GM19023 (cell line): ENCODE measurements at regions not wholly inside any gene's neighbourhood (a gene's known extent, or its start where the extent isn't known, plus 50 kb on each side); places are given as distances from the start of the nearest gene placed in this dataset.
A peak's percentile ranks its signal among the peaks of the same experiment; 100 is the strongest.
"Not testable (repeated sequence)": the region's sequence is repeated elsewhere in the genome, so short reads cannot be mapped to it uniquely, and the experiment has no call there.

ENCODE experiments used
- ATAC-seq: cut with Tn5 transposase; IDR thresholded peaks from one replicate; pipeline ENCODE4 v1.9.1; 2021; ENCODE audit warnings: mild to moderate bottlenecking, moderate library complexity; ENCODE audit not compliant: unreplicated experiment

GRCh38 chr15:62362608-62363007, 197.5 kb upstream of the C2CD4B start:
- no peak for ATAC-seq

- ATAC-seq, result no peak
Measured at GRCh38 chr15:62363913-62364312, 198.8 kb upstream of the C2CD4B start.

GRCh38 chr15:62365795-62366442, 200.8 kb upstream of the C2CD4B start:
- no peak for ATAC-seq

GRCh38 chr15:62369454-62369853, 204.4 kb upstream of the C2CD4B start:
- no peak for ATAC-seq

- ATAC-seq, result not testable (repeated sequence)
Measured at GRCh38 chr15:62371683-62372082, 206.6 kb upstream of the C2CD4B start.

GRCh38 chr15:62377736-62378480, 212.8 kb upstream of the C2CD4B start:
- no peak for ATAC-seq

GRCh38 chr15:62378772-62379498, 213.8 kb upstream of the C2CD4B start:
- no peak for ATAC-seq

GRCh38 chr15:62380011-62380410, 214.9 kb upstream of the C2CD4B start:
- ATAC-seq, result no peak

GRCh38 chr15:62382046-62382445, 217.0 kb upstream of the C2CD4B start:
- no peak for ATAC-seq

- ATAC-seq, result peak; percentile 90
Measured at GRCh38 chr15:62389885-62390790, 225.1 kb upstream of the C2CD4B start, which contains the start of gene TLN2. TSS of gene TLN2 (plus strand) at chr15:62390550.

GRCh38 chr15:62390791-62391640, 225.9 kb upstream of the C2CD4B start:
- ATAC-seq, result no peak

- no peak for ATAC-seq
Measured at GRCh38 chr15:62391641-62392262, 226.7 kb upstream of the C2CD4B start.

- no peak for ATAC-seq
Measured at GRCh38 chr15:62392376-62392775, 227.3 kb upstream of the C2CD4B start.

- no peak for ATAC-seq
Measured at GRCh38 chr15:62393196-62393595, 228.1 kb upstream of the C2CD4B start.

- ATAC-seq, result no peak
Measured at GRCh38 chr15:62394079-62394478, 229.0 kb upstream of the C2CD4B start.

- no peak for ATAC-seq
Measured at GRCh38 chr15:62400778-62401177, 235.7 kb upstream of the C2CD4B start.

GRCh38 chr15:62402687-62403086, 237.6 kb upstream of the C2CD4B start:
- no peak for ATAC-seq

- no peak for ATAC-seq
Measured at GRCh38 chr15:62403164-62403809, 238.2 kb upstream of the C2CD4B start.
